A549 (cell line): ENCODE measurements at regions not wholly inside any gene's neighbourhood (a gene's known extent, or its start where the extent isn't known, plus 50 kb on each side); places are given as distances from the start of the nearest gene placed in this dataset.
A peak's percentile ranks its signal among the peaks of the same experiment; 100 is the strongest.

Source experiments
- ATAC-seq, 2 experiments: fragments of 200-7000 bp in 1 of 2; fragments of >200 bp in 1 of 2; cut with Nextera tagmentation in 1 of 2; cut with Tn5 transposase in 1 of 2; 3 replicates each; pipeline versions ENCODE4 v1.8.0 to v1.9.1; 2018 to 2020; ENCODE audit warnings: mild to moderate bottlenecking in 1 of 2, moderate library complexity in 1 of 2
- CTCF ChIA-PET: fragments of 300-600 bp; sonication (Branson Sonifier 250); formaldehyde crosslinking; extraction: SDS; loops from one replicate; lab custom pipeline; 2021; ENCODE audit warnings: antibody characterized with exemption, inconsistent platforms; lab: Yijun Ruan, JAX
- POLR2A ChIA-PET: fragments of 350-600 bp; formaldehyde crosslinking; extraction: SDS; loops from one replicate; lab custom pipeline; 2021; ENCODE audit warnings: antibody characterized with exemption, inconsistent platforms; lab: Yijun Ruan, JAX
- DNase-seq, 2 experiments: peaks; one replicate each; pipeline versions ENCODE4 v3.0.0 to v3.0.0-alpha.2; 2011 to 2016; ENCODE audit warnings: low read depth in 1 of 2, low spot score in 1 of 2
- FAIRE-seq: peaks from 2 replicates; lab custom pipeline; 2011; peaks lifted over from hg19 to GRCh38; lab: Jason Lieb, UNC
- H3K27ac ChIP-seq, 2 experiments: fragments of >200 bp; sonication (Bioruptor Twin); formaldehyde crosslinking; 3 replicates each; pipeline ENCODE4 v1.5.1; 2016 to 2017
- H3K4me1 ChIP-seq: fragments of >200 bp; sonication (Bioruptor Twin); formaldehyde crosslinking; 3 replicates; pipeline ENCODE4 v1.6.1; 2016
- H3K4me2 ChIP-seq: fragments of >200 bp; sonication (Bioruptor Twin); formaldehyde crosslinking; 3 replicates; pipeline ENCODE4 v1.6.1; 2016
- H3K4me3 ChIP-seq: fragments of >200 bp; sonication (Bioruptor Twin); formaldehyde crosslinking; 3 replicates; pipeline ENCODE4 v1.5.1; 2016
- H3K9me3 ChIP-seq: fragments of >200 bp; sonication (Bioruptor Twin); formaldehyde crosslinking; 3 replicates; pipeline ENCODE4 v1.6.1; 2016
- CBX2 ChIP-seq: fragments of 200-600 bp; sonication (generic); IDR thresholded peaks from 2 replicates; pipeline ENCODE4 v1.6.1; 2016; ENCODE audit warnings: low read depth, mild to moderate bottlenecking, borderline replicate concordance
- CHD2 ChIP-seq: fragments of 150-350 bp; IDR thresholded peaks from 2 replicates; pipeline ENCODE4 v1.6.1; 2014; ENCODE audit warnings: low read length; ENCODE audit not compliant: partially characterized antibody
- CHD4 ChIP-seq: fragments of 200-600 bp; sonication (generic); IDR thresholded peaks from 2 replicates; pipeline ENCODE4 v1.6.1; 2016; ENCODE audit warnings: antibody characterized with exemption, mild to moderate bottlenecking, borderline replicate concordance
- E2F6 ChIP-seq: IDR thresholded peaks from 2 replicates; pipeline ENCODE4 v1.6.1; 2012; ENCODE audit warnings: low read depth, borderline replicate concordance
- EHMT2 ChIP-seq: fragments of 200-600 bp; sonication (generic); IDR thresholded peaks from 2 replicates; pipeline ENCODE4 v1.6.1; 2016; ENCODE audit warnings: antibody characterized with exemption, low read depth, mild to moderate bottlenecking, moderate library complexity
- FOSL2 ChIP-seq, 2 experiments: fragments of 450-650 bp in 1 of 2; fragments of >200 bp in 1 of 2; sonication (Bioruptor Twin) in 1 of 2; formaldehyde crosslinking; IDR thresholded peaks; 2 replicates each; pipeline versions ENCODE4 v1.5.0 to v1.6.1; 2016 to 2020; ENCODE audit warnings: mild to moderate bottlenecking in 1 of 2, moderate library complexity in 1 of 2
- FOXS1 ChIP-seq: fragments of 250-450 bp; sonication (Bioruptor Pico); IDR thresholded peaks from 2 replicates; pipeline ENCODE4 v1.5.0; 2020; ENCODE audit warnings: mild to moderate bottlenecking, moderate library complexity
- HDAC2 ChIP-seq: fragments of 200-600 bp; sonication (generic); IDR thresholded peaks from 2 replicates; pipeline ENCODE4 v1.6.1; 2016
- HEYL ChIP-seq: fragments of 250-450 bp; sonication (Bioruptor Pico); IDR thresholded peaks from 2 replicates; pipeline ENCODE4 v1.8.0; 2021; ENCODE audit warnings: mild to moderate bottlenecking, moderate library complexity
- HOXB5 ChIP-seq: fragments of 250-450 bp; sonication (Bioruptor Pico); IDR thresholded peaks from 2 replicates; pipeline ENCODE4 v1.5.0; 2020; ENCODE audit warnings: mild to moderate bottlenecking, moderate library complexity
- JUN ChIP-seq, 2 experiments: fragments of >200 bp; sonication (Bioruptor Twin); formaldehyde crosslinking; IDR thresholded peaks; 2 replicates in 1 of 2; 3 replicates in 1 of 2; pipeline ENCODE4 v1.6.1; 2016 to 2017
- JUNB ChIP-seq: fragments of >200 bp; sonication (Bioruptor Twin); formaldehyde crosslinking; IDR thresholded peaks from 2 replicates; pipeline ENCODE4 v1.6.1; 2016
- NPAS2 ChIP-seq: fragments of 250-450 bp; sonication (Bioruptor Pico); IDR thresholded peaks from 2 replicates; pipeline ENCODE4 v1.8.0; 2022; ENCODE audit warnings: mild to moderate bottlenecking, moderate library complexity, borderline replicate concordance
- PBX3 ChIP-seq: IDR thresholded peaks from 2 replicates; pipeline ENCODE4 v1.6.1; 2012
- POLR2AphosphoS2 ChIP-seq: conservative IDR thresholded peaks from 2 replicates; pipeline ENCODE4 v1.6.1; 2012; ENCODE audit warnings: low read length, improper control_type of control experiment, inconsistent platforms
- RNF2 ChIP-seq: fragments of 200-600 bp; sonication (generic); IDR thresholded peaks from 2 replicates; pipeline ENCODE4 v1.6.1; 2016; ENCODE audit warnings: low read depth, mild to moderate bottlenecking, antibody characterized with exemption, moderate library complexity, borderline replicate concordance
- ZNF302 ChIP-seq: fragments of 250-450 bp; sonication (Bioruptor Pico); IDR thresholded peaks from 2 replicates; pipeline ENCODE4 v1.9.0; 2021; ENCODE audit warnings: inconsistent platforms, mild to moderate bottlenecking, moderate library complexity
- WGBS: methylation state at CpG from one replicate; pipeline ENCODE4 v1.1.6; 2017; ENCODE audit errors: missing lambda C conversion rate; 5-methylcytosine and 5-hydroxymethylcytosine counted together
- TF ChIP-seq, protein P1 (sequence below): fragments of >200 bp; sonication (Bioruptor Twin); formaldehyde crosslinking; IDR thresholded peaks from 3 replicates; pipeline ENCODE4 v1.6.1; 2016
- TF ChIP-seq, protein P2 (sequence below): fragments of 250-450 bp; sonication (Bioruptor Pico); IDR thresholded peaks from 2 replicates; pipeline ENCODE4 v1.5.0; 2021; ENCODE audit warnings: mild to moderate bottlenecking, moderate library complexity, borderline replicate concordance
- TF ChIP-seq, protein P3 (sequence below): IDR thresholded peaks from 2 replicates; pipeline ENCODE4 v1.6.1; 2012
- TF ChIP-seq, protein P4 (sequence below): fragments of >200 bp; sonication (Bioruptor Twin); formaldehyde crosslinking; IDR thresholded peaks from 2 replicates; pipeline ENCODE4 v1.6.1; 2016
- TF ChIP-seq, protein P5 (sequence below): fragments of 200-600 bp; sonication (generic); IDR thresholded peaks from 2 replicates; pipeline ENCODE4 v1.6.1; 2016; ENCODE audit warnings: antibody characterized with exemption, mild to moderate bottlenecking, moderate library complexity

DNA sequence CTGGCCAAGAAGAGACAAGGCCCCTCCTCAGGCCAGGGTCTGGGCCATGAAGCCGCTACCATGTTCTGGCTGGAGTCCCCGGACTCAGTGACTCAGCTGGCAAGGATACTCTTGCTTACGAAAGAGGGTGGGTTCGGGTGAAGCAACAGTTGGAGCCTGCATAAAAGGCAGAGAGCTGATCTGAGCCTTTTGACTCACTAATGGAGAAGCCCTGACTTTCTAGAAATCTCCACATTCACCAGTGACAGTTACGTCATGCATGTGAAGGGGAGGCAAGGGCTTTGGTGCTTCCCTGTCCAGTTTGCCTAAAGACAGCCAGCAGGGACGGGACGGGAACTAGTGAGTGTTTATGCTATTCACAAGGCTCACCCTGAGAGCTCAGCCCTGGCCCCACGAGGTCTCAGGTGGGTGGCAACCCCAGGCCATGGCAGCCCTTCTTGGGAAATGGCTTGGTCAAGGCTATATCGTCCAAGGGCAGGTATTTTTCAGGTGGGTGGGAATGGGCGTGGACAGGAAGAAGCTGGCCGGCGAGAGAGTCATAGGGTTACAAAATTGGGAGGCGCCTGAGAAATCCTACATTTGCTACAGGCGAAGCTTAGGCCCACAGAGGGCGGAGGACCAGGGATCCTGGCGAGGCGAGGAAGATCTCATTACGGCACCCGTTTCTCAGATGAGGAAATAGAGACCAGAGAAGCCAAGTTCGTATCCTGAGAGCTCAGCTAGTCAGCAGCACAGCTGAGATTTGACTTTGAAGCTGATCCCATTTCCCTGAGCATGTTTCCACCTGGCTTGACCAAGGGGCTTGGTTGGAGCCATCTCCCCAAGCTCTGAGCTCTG is 314.6 kb downstream of the BCL11B start (continued):
- TF ChIP-seq JUNB: peak; percentile 62
- TF ChIP-seq E2F6: no peak
- no peak for TF ChIP-seq CBX2
- TF ChIP-seq JUN (IDR thresholded peaks at IDR 0.05): peak in 1 of 2 experiments; percentile 28; a peak in 1 of 5 replicates
- TF ChIP-seq EHMT2: no peak
- TF ChIP-seq CHD2: no peak
- TF ChIP-seq, protein P1, sequence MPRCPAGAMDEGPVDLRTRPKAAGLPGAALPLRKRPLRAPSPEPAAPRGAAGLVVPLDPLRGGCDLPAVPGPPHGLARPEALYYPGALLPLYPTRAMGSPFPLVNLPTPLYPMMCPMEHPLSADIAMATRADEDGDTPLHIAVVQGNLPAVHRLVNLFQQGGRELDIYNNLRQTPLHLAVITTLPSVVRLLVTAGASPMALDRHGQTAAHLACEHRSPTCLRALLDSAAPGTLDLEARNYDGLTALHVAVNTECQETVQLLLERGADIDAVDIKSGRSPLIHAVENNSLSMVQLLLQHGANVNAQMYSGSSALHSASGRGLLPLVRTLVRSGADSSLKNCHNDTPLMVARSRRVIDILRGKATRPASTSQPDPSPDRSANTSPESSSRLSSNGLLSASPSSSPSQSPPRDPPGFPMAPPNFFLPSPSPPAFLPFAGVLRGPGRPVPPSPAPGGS: no peak
- TF ChIP-seq CHD4: no peak
- TF ChIP-seq, protein P2, sequence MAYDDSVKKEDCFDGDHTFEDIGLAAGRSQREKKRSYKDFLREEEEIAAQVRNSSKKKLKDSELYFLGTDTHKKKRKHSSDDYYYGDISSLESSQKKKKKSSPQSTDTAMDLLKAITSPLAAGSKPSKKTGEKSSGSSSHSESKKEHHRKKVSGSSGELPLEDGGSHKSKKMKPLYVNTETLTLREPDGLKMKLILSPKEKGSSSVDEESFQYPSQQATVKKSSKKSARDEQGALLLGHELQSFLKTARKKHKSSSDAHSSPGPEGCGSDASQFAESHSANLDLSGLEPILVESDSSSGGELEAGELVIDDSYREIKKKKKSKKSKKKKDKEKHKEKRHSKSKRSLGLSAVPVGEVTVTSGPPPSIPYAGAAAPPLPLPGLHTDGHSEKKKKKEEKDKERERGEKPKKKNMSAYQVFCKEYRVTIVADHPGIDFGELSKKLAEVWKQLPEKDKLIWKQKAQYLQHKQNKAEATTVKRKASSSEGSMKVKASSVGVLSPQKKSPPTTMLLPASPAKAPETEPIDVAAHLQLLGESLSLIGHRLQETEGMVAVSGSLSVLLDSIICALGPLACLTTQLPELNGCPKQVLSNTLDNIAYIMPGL (CRISPR knock-in tag): no peak

DNA sequence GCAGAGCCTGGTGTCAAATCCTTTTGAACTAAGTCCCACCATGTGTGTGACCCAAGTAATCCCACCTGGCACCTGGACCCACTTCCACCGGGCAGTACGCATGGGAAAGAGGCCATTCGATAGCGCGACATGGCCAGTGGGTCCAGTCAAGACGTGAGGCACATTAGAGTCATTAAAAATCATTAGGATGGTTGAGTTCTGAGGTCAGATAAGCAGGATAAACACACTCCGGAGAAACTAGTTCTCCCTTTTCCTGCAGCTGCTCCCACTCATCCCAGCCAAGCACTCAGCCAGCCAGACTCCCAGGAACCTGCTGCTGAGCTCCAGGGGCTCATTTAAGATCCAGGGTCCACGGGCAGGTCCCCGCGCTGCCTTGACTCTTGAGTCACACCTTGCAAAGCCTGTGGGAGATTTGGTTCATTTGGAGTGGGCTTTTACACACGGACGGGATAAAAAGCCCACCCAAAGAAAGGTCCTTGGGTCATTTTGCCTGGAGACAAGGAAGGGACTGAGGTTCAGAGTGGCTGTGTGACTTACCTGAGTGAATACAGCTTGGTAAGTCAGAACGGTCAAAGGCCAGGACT is 313.9 kb downstream of the BCL11B start:
- CTCF ChIA-PET: interaction anchor here (0.7 kb wide), 1 partner anchor 61 kb away, joined by 3 read pairs; no protein-coding TSS in a partner anchor
- TF ChIP-seq HEYL (CRISPR knock-in tag) (no peak), HOXB5 (no peak), RNF2 (no peak), HDAC2 (no peak), FOXS1 (CRISPR knock-in tag) (no peak), CHD2 (no peak), POLR2AphosphoS2 (no peak), ZNF302 (CRISPR knock-in tag) (no peak), NPAS2 (CRISPR knock-in tag) (no peak), FOSL2 (IDR thresholded peaks at IDR 0.05) (no peak), FOSL2 (CRISPR knock-in tag; IDR thresholded peaks at IDR 0.05) (no peak), PBX3 (no peak)
- TF ChIP-seq, protein P3, sequence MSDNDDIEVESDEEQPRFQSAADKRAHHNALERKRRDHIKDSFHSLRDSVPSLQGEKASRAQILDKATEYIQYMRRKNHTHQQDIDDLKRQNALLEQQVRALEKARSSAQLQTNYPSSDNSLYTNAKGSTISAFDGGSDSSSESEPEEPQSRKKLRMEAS: no peak
- TF ChIP-seq, protein P4, sequence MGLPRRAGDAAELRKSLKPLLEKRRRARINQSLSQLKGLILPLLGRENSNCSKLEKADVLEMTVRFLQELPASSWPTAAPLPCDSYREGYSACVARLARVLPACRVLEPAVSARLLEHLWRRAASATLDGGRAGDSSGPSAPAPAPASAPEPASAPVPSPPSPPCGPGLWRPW: no peak
- TF ChIP-seq, protein P5, sequence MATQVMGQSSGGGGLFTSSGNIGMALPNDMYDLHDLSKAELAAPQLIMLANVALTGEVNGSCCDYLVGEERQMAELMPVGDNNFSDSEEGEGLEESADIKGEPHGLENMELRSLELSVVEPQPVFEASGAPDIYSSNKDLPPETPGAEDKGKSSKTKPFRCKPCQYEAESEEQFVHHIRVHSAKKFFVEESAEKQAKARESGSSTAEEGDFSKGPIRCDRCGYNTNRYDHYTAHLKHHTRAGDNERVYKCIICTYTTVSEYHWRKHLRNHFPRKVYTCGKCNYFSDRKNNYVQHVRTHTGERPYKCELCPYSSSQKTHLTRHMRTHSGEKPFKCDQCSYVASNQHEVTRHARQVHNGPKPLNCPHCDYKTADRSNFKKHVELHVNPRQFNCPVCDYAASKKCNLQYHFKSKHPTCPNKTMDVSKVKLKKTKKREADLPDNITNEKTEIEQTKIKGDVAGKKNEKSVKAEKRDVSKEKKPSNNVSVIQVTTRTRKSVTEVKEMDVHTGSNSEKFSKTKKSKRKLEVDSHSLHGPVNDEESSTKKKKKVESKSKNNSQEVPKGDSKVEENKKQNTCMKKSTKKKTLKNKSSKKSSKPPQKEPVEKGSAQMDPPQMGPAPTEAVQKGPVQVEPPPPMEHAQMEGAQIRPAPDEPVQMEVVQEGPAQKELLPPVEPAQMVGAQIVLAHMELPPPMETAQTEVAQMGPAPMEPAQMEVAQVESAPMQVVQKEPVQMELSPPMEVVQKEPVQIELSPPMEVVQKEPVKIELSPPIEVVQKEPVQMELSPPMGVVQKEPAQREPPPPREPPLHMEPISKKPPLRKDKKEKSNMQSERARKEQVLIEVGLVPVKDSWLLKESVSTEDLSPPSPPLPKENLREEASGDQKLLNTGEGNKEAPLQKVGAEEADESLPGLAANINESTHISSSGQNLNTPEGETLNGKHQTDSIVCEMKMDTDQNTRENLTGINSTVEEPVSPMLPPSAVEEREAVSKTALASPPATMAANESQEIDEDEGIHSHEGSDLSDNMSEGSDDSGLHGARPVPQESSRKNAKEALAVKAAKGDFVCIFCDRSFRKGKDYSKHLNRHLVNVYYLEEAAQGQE: no peak
- peaks cover 31% of the 10 kb centered on the region for H3K4me1 ChIP-seq
- ATAC-seq (no peak), FAIRE-seq (no peak), DNase-seq (no peak)
- H3K4me2 ChIP-seq: no peak overlapping the region
- no peaks in the 10 kb centered on the region for H3K9me3 ChIP-seq
- POLR2A ChIA-PET: no interaction called here
- H3K4me3 ChIP-seq: no peak overlapping the region
- WGBS: 75% methylated on average over 13 of the region's 13 CpGs
- peak overlapping the region; percentile 10 to 63; a peak in 4 of 6 replicates for H3K27ac ChIP-seq
